ENCODE measurements at regions not wholly inside any gene's neighbourhood (a gene's known extent, or its start where the extent isn't known, plus 50 kb on each side); places are given as distances from the start of the nearest gene placed in this dataset.

GRCh38 chr1:235021815-235022214 lies 106.8 kb downstream of the TOMM20 start:
- 20 to 71% methylated on average over 7 of the region's 7 CpGs for WGBS, 2 donors
- H3K4me1 ChIP-seq, result peaks cover 0 to 10% (median 0%) of the 10 kb centered on the region in 4 donors
- peak; percentile 35 for DNase-seq
- peak overlapping the region in 3 of 4 donors; percentile 38 to 43 (median 41) for H3K27ac ChIP-seq
- no peak overlapping the region for H3K4me3 ChIP-seq
- intact Hi-C loops (cut with DNase I), result no loop called here
- no peaks in the 10 kb centered on the region for H3K36me3 ChIP-seq
- H3K27me3 ChIP-seq, result no peaks in the 10 kb centered on the region
- H3K9me3 ChIP-seq, result no peaks in the 10 kb centered on the region
- TF ChIP-seq EP300 (IDR thresholded peaks at IDR 0.05), result no peak

DNA sequence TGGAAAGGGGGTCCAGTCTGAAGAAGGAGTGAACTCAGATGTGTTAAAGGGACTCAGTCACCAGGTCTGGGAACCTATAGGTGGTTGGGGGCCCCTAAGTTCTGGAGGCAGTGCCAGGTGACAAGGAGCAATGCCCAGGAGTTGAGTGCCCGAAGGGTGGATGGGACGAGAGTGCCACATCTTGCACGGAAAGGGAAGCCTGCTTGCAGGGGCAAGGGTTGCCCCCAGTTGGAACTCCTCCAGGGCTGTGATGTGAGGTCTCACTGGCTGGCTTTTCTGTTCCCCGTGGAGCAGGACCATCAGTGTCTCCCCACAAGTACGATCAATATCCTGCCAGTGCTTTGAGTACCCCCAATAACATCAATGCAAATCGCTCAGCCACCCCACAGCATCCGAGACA lies 107.3 kb downstream of the TOMM20 start:
- intact Hi-C loops (cut with DNase I), result no loop called here
- TF ChIP-seq EP300 (IDR thresholded peaks at IDR 0.05), result no peak
- no peak for TF ChIP-seq POLR2AphosphoS5 (IDR thresholded peaks at IDR 0.05)
- no peak for TF ChIP-seq POLR2A (IDR thresholded peaks at IDR 0.05)
- TF ChIP-seq, protein P1, sequence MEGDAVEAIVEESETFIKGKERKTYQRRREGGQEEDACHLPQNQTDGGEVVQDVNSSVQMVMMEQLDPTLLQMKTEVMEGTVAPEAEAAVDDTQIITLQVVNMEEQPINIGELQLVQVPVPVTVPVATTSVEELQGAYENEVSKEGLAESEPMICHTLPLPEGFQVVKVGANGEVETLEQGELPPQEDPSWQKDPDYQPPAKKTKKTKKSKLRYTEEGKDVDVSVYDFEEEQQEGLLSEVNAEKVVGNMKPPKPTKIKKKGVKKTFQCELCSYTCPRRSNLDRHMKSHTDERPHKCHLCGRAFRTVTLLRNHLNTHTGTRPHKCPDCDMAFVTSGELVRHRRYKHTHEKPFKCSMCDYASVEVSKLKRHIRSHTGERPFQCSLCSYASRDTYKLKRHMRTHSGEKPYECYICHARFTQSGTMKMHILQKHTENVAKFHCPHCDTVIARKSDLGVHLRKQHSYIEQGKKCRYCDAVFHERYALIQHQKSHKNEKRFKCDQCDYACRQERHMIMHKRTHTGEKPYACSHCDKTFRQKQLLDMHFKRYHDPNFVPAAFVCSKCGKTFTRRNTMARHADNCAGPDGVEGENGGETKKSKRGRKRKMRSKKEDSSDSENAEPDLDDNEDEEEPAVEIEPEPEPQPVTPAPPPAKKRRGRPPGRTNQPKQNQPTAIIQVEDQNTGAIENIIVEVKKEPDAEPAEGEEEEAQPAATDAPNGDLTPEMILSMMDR (IDR thresholded peaks at IDR 0.05), result no peak
- H3K36me3 ChIP-seq, result no peaks in the 10 kb centered on the region
- H3K9me3 ChIP-seq, result no peaks in the 10 kb centered on the region
- WGBS, 2 donors, result 67 to 89% methylated on average over 7 of the region's 7 CpGs
- H3K4me3 ChIP-seq, result no peak overlapping the region
- peak; percentile 56 for DNase-seq
- H3K27me3 ChIP-seq, result no peaks in the 10 kb centered on the region
- H3K27ac ChIP-seq, result no peak overlapping the region
- H3K4me1 ChIP-seq, result peaks cover 0 to 10% (median 0%) of the 10 kb centered on the region in 4 donors

DNA sequence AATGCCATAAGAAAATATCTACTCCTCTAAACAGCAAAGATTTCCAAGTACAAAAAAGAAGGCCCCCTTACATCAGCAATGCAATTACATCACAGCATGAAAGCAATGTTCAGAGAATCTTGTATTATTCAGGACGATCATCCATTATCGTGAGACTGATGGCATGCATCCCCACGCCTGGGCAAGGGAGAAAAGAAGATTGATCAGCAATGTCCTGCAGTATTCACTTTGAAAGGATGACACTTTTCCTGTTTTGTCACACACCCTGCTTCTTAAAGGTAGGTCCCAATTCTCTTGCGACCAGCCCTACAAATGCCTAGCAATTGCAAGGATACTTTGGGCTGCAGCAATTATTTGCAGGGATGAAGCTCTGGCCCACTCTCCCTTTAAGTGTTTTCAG lies 108.7 kb downstream of the TOMM20 start:
- Histone ChIP-seq H3K4me3 (no peak overlapping the region), H3K36me3 (no peaks in the 10 kb centered on the region), H3K4me1 (peaks cover 0 to 10% (median 0%) of the 10 kb centered on the region in 4 donors), H3K9me3 (no peaks in the 10 kb centered on the region), H3K27ac (no peak overlapping the region), H3K27me3 (no peaks in the 10 kb centered on the region)
- DNase-seq, result no peak
- intact Hi-C loops (cut with DNase I), result no loop called here
- no peak for TF ChIP-seq EP300 (IDR thresholded peaks at IDR 0.05)
- TF ChIP-seq POLR2AphosphoS5 (IDR thresholded peaks at IDR 0.05), result no peak
- TF ChIP-seq, protein P1 (IDR thresholded peaks at IDR 0.05), result no peak
- no peak for TF ChIP-seq POLR2A (IDR thresholded peaks at IDR 0.05)
- 81 to 97% methylated on average over 4 of the region's 4 CpGs for WGBS, 2 donors

DNA sequence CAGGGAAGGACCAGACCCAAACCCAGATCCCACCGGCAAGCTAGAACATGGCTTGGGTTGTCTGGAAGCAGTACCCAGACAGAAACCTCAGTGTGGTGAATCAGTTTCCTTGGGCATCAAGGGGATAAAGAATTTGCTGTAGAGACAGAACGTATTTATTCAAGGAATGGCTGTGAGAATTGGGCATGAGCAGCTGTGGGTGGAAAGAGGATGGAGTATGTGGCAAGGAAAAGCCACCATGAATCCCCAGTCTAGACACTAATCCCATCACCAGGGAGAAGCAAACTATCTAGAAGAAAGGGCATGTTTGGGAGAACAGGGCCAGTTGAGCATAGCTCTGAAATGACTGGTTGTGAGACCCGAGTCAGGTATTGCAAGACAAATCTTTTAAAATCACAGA lies 109.2 kb downstream of the TOMM20 start:
- TF ChIP-seq POLR2AphosphoS5 (IDR thresholded peaks at IDR 0.05), result no peak
- TF ChIP-seq EP300 (IDR thresholded peaks at IDR 0.05), result no peak
- TF ChIP-seq POLR2A (IDR thresholded peaks at IDR 0.05), result no peak
- TF ChIP-seq, protein P1 (IDR thresholded peaks at IDR 0.05), result no peak
- DNase-seq, result peak; percentile 9
- WGBS, 2 donors, result 92 to 97% methylated on average over 3 of the region's 3 CpGs

DNA sequence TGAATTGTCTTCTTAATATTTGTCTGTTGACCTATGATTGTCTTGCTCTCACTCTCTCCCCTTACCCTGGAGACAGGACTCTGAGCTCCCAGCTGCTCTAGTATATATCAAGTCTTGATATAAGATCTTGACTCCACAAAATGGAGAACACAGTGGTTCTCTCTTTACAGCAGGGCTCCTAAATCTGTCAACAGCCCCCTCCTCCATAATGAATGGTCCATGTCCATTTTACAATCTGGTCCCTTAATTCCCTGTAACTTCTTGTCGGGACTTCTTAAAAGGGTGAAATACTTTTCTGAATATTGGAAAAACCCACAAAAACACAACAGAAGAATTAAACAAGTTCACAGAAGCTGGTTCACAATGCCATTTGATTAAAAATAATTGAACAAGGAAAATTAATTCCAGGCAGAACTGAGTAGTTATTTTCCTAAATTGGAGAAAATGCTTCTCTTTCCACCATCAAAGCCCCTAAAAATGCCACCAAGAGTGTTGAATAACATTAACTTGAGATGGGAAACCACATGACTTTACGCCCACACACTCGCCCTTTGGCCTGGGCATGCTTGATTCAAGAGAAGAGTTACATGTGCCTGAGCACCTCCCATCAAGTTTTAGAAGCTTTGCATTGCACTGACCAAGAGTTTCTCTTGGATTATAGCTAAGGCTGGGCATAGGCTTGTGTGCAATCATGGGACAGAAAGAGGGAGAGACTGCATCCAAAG lies 109.8 kb downstream of the TOMM20 start:
- intact Hi-C loops (cut with DNase I), result no loop called here
- WGBS, 2 donors, result 89 to 90% methylated on average over 3 of the region's 3 CpGs
- TF ChIP-seq POLR2AphosphoS5 (IDR thresholded peaks at IDR 0.05), result no peak
- TF ChIP-seq, protein P1 (IDR thresholded peaks at IDR 0.05), result no peak
- TF ChIP-seq EP300 (IDR thresholded peaks at IDR 0.05), result no peak
- no peak for TF ChIP-seq POLR2A (IDR thresholded peaks at IDR 0.05)

More for the DNA sequence above, 109.2 kb downstream of the TOMM20 start:
- Histone ChIP-seq H3K36me3 (no peaks in the 10 kb centered on the region), H3K4me3 (no peak overlapping the region), H3K9me3 (no peaks in the 10 kb centered on the region), H3K27ac (no peak overlapping the region), H3K4me1 (peaks cover 0 to 10% (median 0%) of the 10 kb centered on the region in 4 donors), H3K27me3 (no peaks in the 10 kb centered on the region)
- intact Hi-C loops (cut with DNase I), result no loop called here

More for the DNA sequence above, 109.8 kb downstream of the TOMM20 start:
- peak; percentile 14 for DNase-seq
- Histone ChIP-seq H3K4me3 (no peak overlapping the region), H3K27ac (no peak overlapping the region), H3K4me1 (peaks cover 0 to 10% (median 0%) of the 10 kb centered on the region in 4 donors), H3K36me3 (no peaks in the 10 kb centered on the region), H3K9me3 (no peaks in the 10 kb centered on the region), H3K27me3 (no peaks in the 10 kb centered on the region)
